ENCODE measurements at regions not wholly inside any gene's neighbourhood (a gene's known extent, or its start where the extent isn't known, plus 50 kb on each side); places are given as distances from the start of the nearest gene placed in this dataset.
"Not testable (repeated sequence)": the region's sequence is repeated elsewhere in the genome, so short reads cannot be mapped to it uniquely, and the experiment has no call there.

DNA sequence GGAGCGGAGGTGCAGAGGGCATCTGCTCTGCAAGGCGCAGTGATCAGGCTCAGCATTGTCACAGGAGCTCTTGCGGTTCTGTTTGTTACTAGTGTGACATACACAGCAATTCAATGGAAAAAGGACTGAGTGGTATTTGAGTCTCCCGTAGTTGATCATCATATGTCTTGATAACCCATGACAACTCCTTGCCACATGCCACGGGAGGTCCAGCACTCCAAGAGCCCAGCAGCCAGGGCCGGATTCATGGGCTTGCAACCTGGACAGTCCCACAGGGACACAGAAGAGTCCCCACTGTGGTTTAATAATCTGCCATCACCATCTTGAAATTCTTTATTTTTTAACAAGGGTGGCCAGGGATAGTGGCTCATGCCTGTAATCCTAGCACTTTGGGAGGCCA, 58.1 kb upstream of the ROPN1B start:
- not testable (repeated sequence) for H3K36me3 Mint-ChIP-seq (ENCODE audit: low read depth); H3K9me3 Mint-ChIP-seq; H3K4me1 Mint-ChIP-seq (ENCODE audit: low read depth); H3K27ac Mint-ChIP-seq; H3K27me3 Mint-ChIP-seq; H3K4me3 Mint-ChIP-seq

DNA sequence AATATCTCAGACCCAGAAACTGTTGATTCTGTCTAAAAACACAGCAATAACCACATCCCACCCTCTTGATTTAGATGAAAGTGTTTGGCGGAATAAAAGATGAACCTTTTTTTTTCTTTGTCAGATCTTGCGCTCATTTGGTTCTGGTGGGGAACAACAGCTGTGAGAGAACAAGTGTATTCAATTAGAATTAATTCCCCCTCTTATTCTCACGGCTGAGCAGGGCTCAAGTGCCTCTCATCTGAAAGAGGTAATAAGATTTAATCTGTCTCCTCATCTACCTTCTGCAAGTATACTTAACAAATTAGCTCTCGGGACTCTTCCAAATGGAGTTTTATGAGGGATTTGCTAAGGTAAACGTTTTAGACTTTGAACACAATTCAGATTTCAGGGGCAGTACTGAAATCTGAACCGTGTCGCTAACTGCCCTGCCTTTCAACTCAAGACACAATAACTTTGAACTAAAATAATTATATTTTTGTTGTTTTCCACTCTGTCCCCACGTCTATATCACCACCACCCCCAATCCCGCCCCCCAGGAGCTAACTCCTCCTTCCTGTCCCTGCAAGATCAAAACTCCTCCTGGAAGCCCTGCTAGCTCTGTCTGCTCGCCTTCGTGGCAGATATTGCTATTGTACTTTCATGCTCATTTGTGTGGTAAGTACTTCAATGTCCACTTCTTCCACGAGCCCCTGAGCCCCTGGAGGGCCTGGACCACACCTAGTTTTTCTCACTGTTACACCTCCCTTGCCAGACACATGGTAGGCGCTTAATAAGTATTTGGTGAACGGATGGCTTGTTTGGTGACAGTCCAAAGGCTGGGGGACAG, 54.2 kb upstream of the ROPN1B start:
- not testable (repeated sequence) for H3K36me3 Mint-ChIP-seq (ENCODE audit: low read depth); H3K9me3 Mint-ChIP-seq; H3K27me3 Mint-ChIP-seq
- H3K4me3 Mint-ChIP-seq = peak overlapping the region; percentile 92
- peaks cover 29% of the 10 kb centered on the region for H3K4me1 Mint-ChIP-seq (ENCODE audit: low read depth)
- H3K27ac Mint-ChIP-seq = peak overlapping the region; percentile 63

DNA sequence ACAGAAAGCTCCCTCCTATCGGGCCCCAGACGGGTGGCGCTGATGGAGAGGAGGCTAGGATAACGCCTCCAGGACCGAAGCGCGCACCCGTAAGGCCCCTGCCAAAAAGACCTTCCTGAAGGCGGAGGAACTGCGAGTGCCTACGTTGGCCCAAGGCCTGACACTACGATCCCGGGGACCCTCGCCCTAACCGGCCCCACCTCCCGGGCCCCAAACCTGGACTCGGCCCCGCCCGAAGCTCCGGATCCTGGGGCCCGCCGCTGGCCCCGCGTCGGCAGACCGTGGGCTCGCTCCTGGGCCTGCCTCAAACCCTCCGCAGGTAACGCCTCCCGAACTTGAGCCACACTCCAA, 53.6 kb upstream of the ROPN1B start:
- Mint-ChIP-seq H3K4me3 (peak overlapping the region; percentile 92), H3K27ac (peak overlapping the region; percentile 80), H3K4me1 (ENCODE audit: low read depth) (peaks cover 29% of the 10 kb centered on the region)
- H3K9me3 Mint-ChIP-seq; H3K27me3 Mint-ChIP-seq; H3K36me3 Mint-ChIP-seq (ENCODE audit: low read depth): not testable (repeated sequence)

DNA sequence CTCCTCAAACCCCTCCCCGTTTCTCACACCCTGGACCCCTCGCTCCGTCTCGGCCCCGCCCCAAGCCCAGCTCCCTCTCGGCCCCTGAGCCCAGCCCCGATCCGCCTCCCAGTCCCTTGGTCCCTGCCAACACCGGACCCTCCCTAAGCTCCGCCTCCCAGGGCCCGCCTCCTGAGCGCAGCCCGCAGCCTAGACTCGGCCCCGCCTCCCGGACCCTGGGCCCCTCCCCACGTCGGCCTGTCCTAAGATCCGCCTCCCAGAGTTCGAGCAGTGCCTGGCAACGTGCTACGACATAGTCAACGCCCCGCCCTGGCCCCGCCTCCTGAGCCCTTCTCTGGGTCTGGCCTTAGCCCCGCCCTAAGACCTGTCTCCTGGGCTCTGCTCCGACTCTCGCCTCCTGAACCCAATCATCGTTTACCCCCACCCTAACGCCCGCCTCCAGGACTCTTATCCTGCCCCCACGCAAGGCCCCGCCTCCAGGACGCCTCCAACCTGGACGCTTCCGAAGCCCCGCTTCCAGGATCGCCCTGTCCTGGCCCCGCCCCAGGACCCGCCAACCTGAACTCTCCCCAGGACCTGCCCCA, 53.1 kb upstream of the ROPN1B start:
- Mint-ChIP-seq H3K4me1 (ENCODE audit: low read depth) (peaks cover 29% of the 10 kb centered on the region), H3K4me3 (peak overlapping the region; percentile 92), H3K27ac (peak overlapping the region; percentile 80)
- not testable (repeated sequence) for H3K9me3 Mint-ChIP-seq; H3K36me3 Mint-ChIP-seq (ENCODE audit: low read depth); H3K27me3 Mint-ChIP-seq

DNA sequence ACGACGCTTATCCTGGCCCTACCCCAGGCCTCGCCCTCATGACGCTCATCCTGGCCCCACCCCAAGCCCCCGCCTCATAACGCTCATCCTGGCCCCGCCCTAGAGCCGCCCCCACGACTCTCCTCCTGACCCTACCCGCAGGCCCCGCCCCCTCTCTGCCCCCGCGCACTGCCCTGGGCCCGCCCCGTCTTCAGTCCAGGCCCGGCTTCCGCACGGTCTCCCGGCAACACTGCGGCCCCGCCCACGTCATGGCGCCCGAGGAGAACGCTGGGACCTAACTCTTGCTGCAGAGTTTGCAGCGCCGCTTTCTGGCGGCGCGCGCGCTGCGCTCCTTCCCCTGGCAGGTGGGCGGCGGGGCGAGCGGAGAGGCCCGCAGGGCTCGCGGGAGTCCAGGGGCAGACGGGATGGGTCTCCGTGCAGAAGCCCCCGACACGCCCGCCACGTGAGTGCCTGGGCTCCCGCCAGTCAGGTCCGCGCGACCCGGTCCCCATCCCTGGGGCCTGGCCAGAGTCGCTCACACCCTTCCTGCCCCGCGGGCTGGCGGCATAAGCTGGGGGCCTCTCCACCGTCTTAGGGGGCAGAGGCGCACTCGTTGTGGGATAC, 52.5 kb upstream of the ROPN1B start:
- peaks cover 29% of the 10 kb centered on the region for H3K4me1 Mint-ChIP-seq (ENCODE audit: low read depth)
- H3K4me3 Mint-ChIP-seq = peak overlapping the region; percentile 92
- H3K27me3 Mint-ChIP-seq = no peaks in the 10 kb centered on the region
- H3K9me3 Mint-ChIP-seq = no peaks in the 10 kb centered on the region
- H3K27ac Mint-ChIP-seq = peak overlapping the region; percentile 93
- no peaks in the 10 kb centered on the region for H3K36me3 Mint-ChIP-seq (ENCODE audit: low read depth)

DNA sequence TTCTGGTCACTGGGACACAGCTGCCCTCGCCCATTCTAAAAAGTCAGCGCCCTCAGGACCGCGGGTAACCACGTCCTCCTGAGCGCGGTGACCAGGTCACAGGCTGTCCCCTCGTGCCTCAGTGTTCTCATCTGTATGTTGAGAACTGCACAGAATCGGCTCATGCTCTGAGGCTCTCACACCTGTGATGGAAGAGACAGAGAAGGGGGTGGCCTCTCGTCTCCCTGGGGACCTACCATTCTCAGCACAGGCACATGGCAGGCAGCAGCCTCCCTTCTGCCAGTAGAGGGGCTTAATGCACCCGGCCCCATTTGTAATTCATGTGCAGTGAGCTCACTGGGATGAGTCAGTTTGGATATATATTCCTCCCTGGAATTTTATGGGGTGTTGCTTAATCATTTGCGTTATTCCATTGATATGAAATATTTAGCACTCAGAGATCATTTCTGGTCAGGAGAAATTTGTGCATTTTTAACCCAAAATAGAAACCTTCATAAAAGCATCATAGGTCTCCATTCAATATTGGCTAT, 51.9 kb upstream of the ROPN1B start:
- not testable (repeated sequence) for H3K36me3 Mint-ChIP-seq (ENCODE audit: low read depth); H3K27me3 Mint-ChIP-seq
- H3K27ac Mint-ChIP-seq = peak overlapping the region; percentile 93

DNA sequence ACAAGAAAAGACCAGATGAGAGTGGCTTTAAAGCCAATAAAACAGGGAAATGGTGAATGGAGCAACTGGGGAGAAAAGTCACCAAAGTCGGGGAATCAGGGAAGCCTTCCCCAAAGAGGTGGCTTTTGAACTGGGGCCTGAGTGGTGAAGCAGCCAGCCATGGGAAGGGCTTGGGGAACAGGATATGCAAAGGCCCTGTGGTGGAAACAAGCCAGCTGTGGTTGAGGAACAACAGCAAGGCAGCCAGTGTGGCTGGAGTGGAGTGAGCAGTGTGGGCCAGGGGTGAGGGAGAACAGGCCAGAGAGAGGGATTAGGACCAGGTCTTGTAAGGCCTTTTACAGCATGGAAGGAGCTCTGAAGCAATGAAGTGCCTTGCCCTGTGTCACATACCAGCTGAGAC, 51.0 kb upstream of the ROPN1B start:
- not testable (repeated sequence) for H3K4me3 Mint-ChIP-seq; H3K27ac Mint-ChIP-seq; H3K9me3 Mint-ChIP-seq; H3K36me3 Mint-ChIP-seq (ENCODE audit: low read depth); H3K27me3 Mint-ChIP-seq
- H3K4me1 Mint-ChIP-seq (ENCODE audit: low read depth) = peaks cover 29% of the 10 kb centered on the region

More for the DNA sequence above, 51.9 kb upstream of the ROPN1B start:
- Mint-ChIP-seq H3K4me3 (peak overlapping the region; percentile 92), H3K4me1 (ENCODE audit: low read depth) (peaks cover 29% of the 10 kb centered on the region)
- H3K9me3 Mint-ChIP-seq = not testable (repeated sequence)

DNA sequence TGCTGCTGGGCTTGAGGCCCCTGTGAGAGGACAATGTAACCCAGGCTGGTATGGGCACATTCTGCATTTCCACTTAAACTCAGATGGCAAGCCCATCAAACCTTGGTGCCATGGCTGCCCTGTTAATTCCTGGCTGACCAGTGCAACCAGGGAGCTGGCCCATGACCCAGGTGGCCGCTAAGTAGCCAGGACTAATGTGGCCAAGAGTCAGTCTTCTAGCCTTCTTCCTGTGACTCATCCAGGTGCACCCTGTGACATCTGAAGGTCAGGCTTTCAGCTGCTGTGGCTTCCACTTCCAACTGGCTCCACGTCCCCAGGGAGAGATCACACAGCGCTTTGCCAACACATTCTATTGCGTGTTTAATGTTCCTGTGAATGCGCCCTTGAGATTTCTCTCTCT, 50.5 kb upstream of the ROPN1B start:
- not testable (repeated sequence) for H3K27ac Mint-ChIP-seq; H3K9me3 Mint-ChIP-seq; H3K27me3 Mint-ChIP-seq; H3K4me3 Mint-ChIP-seq; H3K36me3 Mint-ChIP-seq (ENCODE audit: low read depth)
- peaks cover 29% of the 10 kb centered on the region for H3K4me1 Mint-ChIP-seq (ENCODE audit: low read depth)

DNA sequence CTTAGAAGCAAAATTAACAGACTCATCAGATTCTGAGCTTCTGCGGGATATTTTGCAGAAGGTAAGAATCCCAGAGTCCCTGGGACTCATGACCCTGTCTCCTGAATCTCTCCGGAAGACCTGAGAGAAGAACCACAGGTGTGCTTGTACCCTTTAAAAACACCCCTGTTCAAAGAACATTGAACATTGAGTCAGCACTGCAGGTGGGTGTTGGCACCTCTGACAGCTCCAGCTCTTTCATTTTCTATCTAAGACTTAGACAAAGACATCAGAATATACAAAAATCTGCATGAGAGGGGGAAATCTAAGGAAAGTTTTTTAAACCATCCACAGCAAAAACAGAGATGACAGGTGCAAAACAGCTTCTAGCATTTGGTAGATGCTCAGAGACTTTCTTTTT, 50.1 kb upstream of the ROPN1B start:
- H3K27me3 Mint-ChIP-seq; H3K4me3 Mint-ChIP-seq; H3K36me3 Mint-ChIP-seq (ENCODE audit: low read depth); H3K9me3 Mint-ChIP-seq; H3K27ac Mint-ChIP-seq: not testable (repeated sequence)
- peaks cover 29% of the 10 kb centered on the region for H3K4me1 Mint-ChIP-seq (ENCODE audit: low read depth)
